GM10266 (cell line): ENCODE measurements at regions not wholly inside any gene's neighbourhood (a gene's known extent, or its start where the extent isn't known, plus 50 kb on each side); places are given as distances from the start of the nearest gene placed in this dataset.
"Not testable (repeated sequence)": the region's sequence is repeated elsewhere in the genome, so short reads cannot be mapped to it uniquely, and the experiment has no call there.

Experiments used
- DNase-seq: peaks from one replicate; pipeline ENCODE4 v3.0.0; 2012; ENCODE audit errors: extremely low spot score
- CTCF ChIP-seq: IDR thresholded peaks from 2 replicates; pipeline ENCODE4 v1.5.1; 2012; ENCODE audit warnings: mild to moderate bottlenecking, low read depth; ENCODE audit not compliant: control insufficient read depth, insufficient read depth; ENCODE audit errors: missing control alignments

GRCh38 chr6:147986846-147987245 lies 355.8 kb upstream of the SASH1 start:
- DNase-seq: no peak
- TF ChIP-seq CTCF: no peak

DNA sequence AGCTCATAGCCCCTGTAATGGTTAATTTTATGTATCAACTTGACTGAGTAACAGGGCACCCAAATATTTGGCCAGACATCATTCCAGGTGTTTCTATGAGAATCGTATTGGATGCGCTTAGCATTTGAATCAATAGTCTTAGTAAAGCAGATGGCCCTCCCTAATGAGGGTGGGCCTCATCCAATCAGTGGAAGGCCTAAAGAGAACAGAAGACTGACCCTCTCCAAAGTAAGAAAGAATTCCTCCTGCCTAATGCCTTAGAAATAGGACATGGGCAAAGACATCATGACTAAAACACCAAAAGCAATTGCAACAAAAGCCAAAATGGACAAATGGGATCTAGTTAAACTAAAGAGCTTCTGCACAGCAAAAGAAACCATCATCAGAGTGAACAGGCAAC lies 352.5 kb upstream of the SASH1 start:
- DNase-seq: no peak
- no peak for TF ChIP-seq CTCF

DNA sequence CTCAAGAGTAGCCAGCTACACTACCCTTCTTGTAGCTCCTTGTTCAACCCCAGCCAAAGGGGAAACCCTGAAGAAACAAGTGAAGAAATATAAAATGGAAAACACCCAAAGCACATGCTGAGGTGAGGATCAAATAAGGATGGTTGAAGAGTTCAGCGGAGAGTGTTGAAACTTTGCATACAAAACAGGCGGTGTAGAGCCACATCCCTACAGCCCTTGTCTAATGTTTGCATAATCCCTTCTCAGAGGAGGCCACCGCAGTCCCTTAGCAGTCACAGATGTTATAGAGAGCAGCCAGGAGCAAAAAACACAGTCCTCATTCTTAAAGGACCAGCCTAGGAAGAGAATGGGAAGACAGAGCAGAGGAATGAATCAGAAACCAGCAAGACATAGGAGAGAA lies 350.7 kb upstream of the SASH1 start:
- DNase-seq: no peak
- no peak for TF ChIP-seq CTCF

GRCh38 chr6:147999001-147999540 lies 343.6 kb upstream of the SASH1 start:
- TF ChIP-seq CTCF: no peak
- no peak for DNase-seq

- no peak for DNase-seq
- no peak for TF ChIP-seq CTCF
Measured at GRCh38 chr6:148001844-148002642, 340.6 kb upstream of the SASH1 start.

DNA sequence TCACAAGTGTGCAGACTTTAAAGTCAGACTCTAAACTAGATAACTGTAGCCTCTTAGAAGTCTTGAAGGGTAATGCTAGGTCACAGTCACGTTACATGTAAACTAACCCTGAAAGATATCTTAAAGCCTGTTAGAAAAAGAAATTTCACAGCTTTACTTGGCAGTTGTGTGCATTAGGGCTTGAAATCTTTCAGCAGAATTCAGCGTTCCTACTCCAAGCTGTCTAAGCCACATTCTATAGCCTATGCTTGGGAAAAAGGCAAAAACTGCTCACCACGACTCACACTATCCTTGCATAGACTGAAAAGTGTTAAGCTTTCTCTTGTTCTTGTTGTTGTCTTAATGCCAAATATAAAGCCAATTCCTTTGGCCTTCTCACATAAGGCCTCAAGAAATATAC lies 338.0 kb upstream of the SASH1 start:
- DNase-seq: no peak
- no peak for TF ChIP-seq CTCF

- DNase-seq: no peak
- TF ChIP-seq CTCF: no peak
Measured at GRCh38 chr6:148005806-148006205, 336.8 kb upstream of the SASH1 start.

DNA sequence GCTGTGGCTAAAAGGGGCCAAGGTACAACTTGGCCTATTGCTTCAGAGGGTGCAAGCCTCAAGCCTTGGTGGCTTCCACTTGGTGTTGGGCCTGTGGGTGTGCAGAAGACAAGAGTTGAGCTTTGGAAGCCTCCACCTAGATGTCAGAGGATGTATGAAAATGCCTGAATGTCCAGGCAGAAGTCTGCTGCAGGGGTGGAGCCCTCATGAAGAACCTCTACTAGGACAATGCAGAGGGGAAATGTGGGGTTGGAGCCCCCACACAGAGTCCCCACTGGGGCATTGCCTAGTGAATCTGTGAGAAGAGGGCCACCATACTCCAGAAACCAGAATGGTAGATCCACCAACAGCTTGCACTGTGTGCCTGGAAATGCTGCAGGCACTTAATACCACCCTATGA lies 332.1 kb upstream of the SASH1 start:
- DNase-seq: not testable (repeated sequence)
